Panc1 (cell line): ENCODE measurements at regions not wholly inside any gene's neighbourhood (a gene's known extent, or its start where the extent isn't known, plus 50 kb on each side); places are given as distances from the start of the nearest gene placed in this dataset.

Source experiments
- CTCF ChIP-seq: fragments of 450-650 bp; IDR thresholded peaks from 2 replicates; pipeline ENCODE4 v1.5.1; 2017; ENCODE audit warnings: mild to moderate bottlenecking
- REST ChIP-seq, 2 experiments: IDR thresholded peaks; 2 replicates each; pipeline ENCODE4 v1.6.1; 2011 to 2012; ENCODE audit warnings: low read depth in 2 of 2, control low read depth in 1 of 2, low read length in 1 of 2, mild to moderate bottlenecking in 1 of 2, moderate library complexity in 1 of 2; ENCODE audit not compliant: insufficient read depth in 1 of 2

GRCh38 chr4:179344861-179345260 is 1902.6 kb upstream of the AGA start:
- TF ChIP-seq REST (IDR thresholded peaks at IDR 0.05; ENCODE audit: insufficient read depth in 1 of 2, low read depth in 2 of 2, low read length in 1 of 2) (no peak), CTCF (no peak)
